Neutrophil (primary cell): ENCODE measurements at regions not wholly inside any gene's neighbourhood (a gene's known extent, or its start where the extent isn't known, plus 50 kb on each side); places are given as distances from the start of the nearest gene placed in this dataset.

Experiments used
- H3K27ac ChIP-seq: fragments of 200-600 bp; sonication (generic); 2 replicates; pipeline ENCODE4 v1.5.1; 2016; ENCODE audit warnings: mild to moderate bottlenecking, moderate library complexity
- H3K27me3 ChIP-seq: fragments of 200-600 bp; sonication (generic); 2 replicates; pipeline ENCODE4 v1.6.0; 2016; ENCODE audit warnings: mild to moderate bottlenecking
- H3K36me3 ChIP-seq: fragments of 200-600 bp; sonication (generic); 2 replicates; pipeline ENCODE4 v1.5.1; 2017
- H3K4me1 ChIP-seq, 2 experiments: fragments of 200-600 bp in 1 of 2; sonication (generic) in 1 of 2; 1 replicate in 1 of 2; 2 replicates in 1 of 2; pipeline versions ENCODE4 v1.5.1 to v1.6.1; 2013 to 2016; ENCODE audit warnings: low read depth in 1 of 2, low read length in 1 of 2, mild to moderate bottlenecking in 1 of 2, moderate library complexity in 1 of 2; ENCODE audit not compliant: control insufficient read depth in 1 of 2, insufficient read depth in 1 of 2
- H3K4me3 ChIP-seq, 2 experiments: fragments of 200-600 bp in 1 of 2; sonication (generic) in 1 of 2; 1 replicate in 1 of 2; 2 replicates in 1 of 2; pipeline ENCODE4 v1.5.1; 2013 to 2016; ENCODE audit warnings: low read depth in 1 of 2, low read length in 1 of 2, mild to moderate bottlenecking in 1 of 2, moderate library complexity in 1 of 2
- H3K9me3 ChIP-seq: fragments of 200-600 bp; sonication (generic); 2 replicates; pipeline ENCODE4 v1.5.1; 2016
- CTCF ChIP-seq: fragments of 200-600 bp; sonication (generic); IDR thresholded peaks from 2 replicates; pipeline ENCODE4 v1.5.1; 2016; ENCODE audit warnings: antibody characterized with exemption

- TF ChIP-seq CTCF, result no peak
- Histone ChIP-seq H3K9me3 (no peaks in the 10 kb centered on the region), H3K27me3 (no peaks in the 10 kb centered on the region)
These were observed 833.0 kb upstream of the WWC1 start for GRCh38 chr5:167458412-167458811.

GRCh38 chr5:167460449-167461020 is 830.9 kb upstream of the WWC1 start:
- no peak overlapping the region for H3K27ac ChIP-seq
- no peaks in the 10 kb centered on the region for H3K4me1 ChIP-seq
- no peak overlapping the region for H3K4me3 ChIP-seq
- no peaks in the 10 kb centered on the region for H3K36me3 ChIP-seq
- no peaks in the 10 kb centered on the region for H3K27me3 ChIP-seq
- no peak for TF ChIP-seq CTCF
- no peaks in the 10 kb centered on the region for H3K9me3 ChIP-seq

More at GRCh38 chr5:167458412-167458811, 833.0 kb upstream of the WWC1 start:
- Histone ChIP-seq H3K4me3 (no peak overlapping the region), H3K36me3 (no peaks in the 10 kb centered on the region), H3K4me1 (no peaks in the 10 kb centered on the region), H3K27ac (no peak overlapping the region)

- Histone ChIP-seq H3K27ac (no peak overlapping the region), H3K4me3 (no peak overlapping the region), H3K4me1 (no peaks in the 10 kb centered on the region), H3K36me3 (no peaks in the 10 kb centered on the region), H3K9me3 (no peaks in the 10 kb centered on the region), H3K27me3 (no peaks in the 10 kb centered on the region)
- TF ChIP-seq CTCF, result no peak
These were observed 827.5 kb upstream of the WWC1 start for GRCh38 chr5:167463939-167464338.

- no peaks in the 10 kb centered on the region for H3K36me3 ChIP-seq
- H3K27ac ChIP-seq, result no peak overlapping the region
- H3K9me3 ChIP-seq, result no peaks in the 10 kb centered on the region
- H3K4me1 ChIP-seq, result no peaks in the 10 kb centered on the region
- TF ChIP-seq CTCF, result no peak
- H3K4me3 ChIP-seq, result no peak overlapping the region
- no peaks in the 10 kb centered on the region for H3K27me3 ChIP-seq
These were observed 824.5 kb upstream of the WWC1 start for GRCh38 chr5:167466992-167467391.

- H3K4me3 ChIP-seq, result no peak overlapping the region
- H3K9me3 ChIP-seq, result no peaks in the 10 kb centered on the region
- H3K27ac ChIP-seq, result no peak overlapping the region
- no peak for TF ChIP-seq CTCF
- H3K36me3 ChIP-seq, result no peaks in the 10 kb centered on the region
- no peaks in the 10 kb centered on the region for H3K4me1 ChIP-seq
- no peaks in the 10 kb centered on the region for H3K27me3 ChIP-seq
These were observed 818.8 kb upstream of the WWC1 start for GRCh38 chr5:167472566-167473108.
